Gastroesophageal sphincter (tissue), 3 donors: ENCODE measurements at regions not wholly inside any gene's neighbourhood (a gene's known extent, or its start where the extent isn't known, plus 50 kb on each side); places are given as distances from the start of the nearest gene placed in this dataset.

Experiments
- CTCF ChIP-seq, 4 experiments: fragments of 200-600 bp in 2 of 4; fragments of 450-650 bp in 2 of 4; sonication (generic) in 1 of 4; IDR thresholded peaks; one replicate each; pipeline ENCODE4 v1.5.1; 2017 to 2019; ENCODE audit warnings: antibody characterized with exemption in 4 of 4, mild to moderate bottlenecking in 2 of 4, moderate library complexity in 2 of 4
- EP300 ChIP-seq: sonication (generic); formaldehyde crosslinking; IDR thresholded peaks from one replicate; pipeline ENCODE4 v1.6.1; 2017; ENCODE audit warnings: antibody characterized with exemption, mild to moderate bottlenecking
- POLR2A ChIP-seq, 2 donors: fragments of 450-650 bp; IDR thresholded peaks; one replicate each; pipeline ENCODE4 v1.6.1; 2017; ENCODE audit warnings: antibody characterized with exemption in 2 of 2, mild to moderate bottlenecking in 2 of 2, moderate library complexity in 1 of 2
- POLR2AphosphoS5 ChIP-seq: sonication (generic); formaldehyde crosslinking; IDR thresholded peaks from one replicate; pipeline ENCODE4 v1.6.1; 2017; ENCODE audit warnings: antibody characterized with exemption

- TF ChIP-seq EP300, result no peak
- TF ChIP-seq POLR2AphosphoS5, result no peak
- TF ChIP-seq CTCF (IDR thresholded peaks at IDR 0.05), result no peak
- TF ChIP-seq POLR2A (IDR thresholded peaks at IDR 0.05), result no peak
Measured at GRCh38 chr3:181899702-181900101, 188.0 kb downstream of the SOX2 start.
